H9 (cell line): ENCODE measurements at regions not wholly inside any gene's neighbourhood (a gene's known extent, or its start where the extent isn't known, plus 50 kb on each side); places are given as distances from the start of the nearest gene placed in this dataset.

Source experiments
- DNase-seq: peaks from one replicate; pipeline ENCODE4 v3.0.0-alpha.2; 2017
- H2AFZ ChIP-seq: one replicate; pipeline ENCODE4 v1.6.1; 2013; ENCODE audit warnings: mild to moderate bottlenecking, low read length, control low read depth, moderate library complexity
- H2AK5ac ChIP-seq: 2 replicates; pipeline ENCODE4 v1.6.1; 2013; ENCODE audit warnings: low read length, control low read depth, mixed read lengths; ENCODE audit not compliant: insufficient read length
- H2BK120ac ChIP-seq: one replicate; pipeline ENCODE4 v1.6.1; 2013; ENCODE audit warnings: low read depth, mild to moderate bottlenecking, low read length, control low read depth, inconsistent platforms; ENCODE audit not compliant: poor library complexity, severe bottlenecking
- H2BK12ac ChIP-seq: 2 replicates; pipeline ENCODE4 v1.6.1; 2013; ENCODE audit warnings: low read length, control low read depth, mixed read lengths, low read depth; ENCODE audit not compliant: insufficient read length
- H2BK15ac ChIP-seq: 2 replicates; pipeline ENCODE4 v1.6.1; 2013; ENCODE audit warnings: low read depth, low read length, control low read depth
- H2BK20ac ChIP-seq: one replicate; pipeline ENCODE4 v1.6.1; 2013; ENCODE audit warnings: low read depth, mild to moderate bottlenecking, low read length, control low read depth, inconsistent platforms; ENCODE audit not compliant: poor library complexity, severe bottlenecking
- H2BK5ac ChIP-seq: 2 replicates; pipeline ENCODE4 v1.6.1; 2013; ENCODE audit warnings: low read length, control low read depth, mixed read lengths; ENCODE audit not compliant: insufficient read length
- H3K14ac ChIP-seq: 2 replicates; pipeline ENCODE4 v1.6.1; 2013; ENCODE audit warnings: low read length, control low read depth; ENCODE audit not compliant: insufficient read depth
- H3K18ac ChIP-seq: 2 replicates; pipeline ENCODE4 v1.6.1; 2013; ENCODE audit warnings: low read depth, mild to moderate bottlenecking, mixed read lengths, low read length, control low read depth; ENCODE audit not compliant: insufficient read length
- H3K23ac ChIP-seq: 2 replicates; pipeline ENCODE4 v1.6.1; 2013; ENCODE audit warnings: low read length, control low read depth, mixed read lengths, low read depth; ENCODE audit not compliant: insufficient read length
- H3K23me2 ChIP-seq: 2 replicates; pipeline ENCODE4 v1.6.1; 2013; ENCODE audit warnings: low read depth, mild to moderate bottlenecking, mixed read lengths, low read length, control low read depth; ENCODE audit not compliant: insufficient read length, poor library complexity, severe bottlenecking
- H3K27ac ChIP-seq: 2 replicates; pipeline ENCODE4 v1.5.1; 2013; ENCODE audit warnings: low read length, control low read depth, mixed read lengths, low read depth; ENCODE audit not compliant: insufficient read length
- H3K27me3 ChIP-seq: 2 replicates; pipeline ENCODE4 v1.6.1; 2013; ENCODE audit warnings: low read length, control low read depth, inconsistent platforms; ENCODE audit not compliant: insufficient read depth
- H3K4ac ChIP-seq: 2 replicates; pipeline ENCODE4 v1.6.1; 2013; ENCODE audit warnings: low read depth, mild to moderate bottlenecking, control low read depth, inconsistent platforms, low read length, moderate library complexity
- H3K4me1 ChIP-seq: 2 replicates; pipeline ENCODE4 v1.6.1; 2013; ENCODE audit warnings: low read length, control low read depth, inconsistent platforms; ENCODE audit not compliant: insufficient read depth
- H3K4me2 ChIP-seq: 2 replicates; pipeline ENCODE4 v1.6.1; 2013; ENCODE audit warnings: low read length, control low read depth, mixed read lengths; ENCODE audit not compliant: insufficient read length, insufficient read depth
- H3K56ac ChIP-seq: 2 replicates; pipeline ENCODE4 v1.6.1; 2013; ENCODE audit warnings: low read depth, mild to moderate bottlenecking, mixed read lengths, low read length, control low read depth; ENCODE audit not compliant: insufficient read length
- H3K79me1 ChIP-seq: 2 replicates; pipeline ENCODE4 v1.6.1; 2013; ENCODE audit warnings: low read depth, mild to moderate bottlenecking, moderate library complexity, low read length, control low read depth, inconsistent platforms; ENCODE audit not compliant: insufficient read depth, poor library complexity, severe bottlenecking
- H3K79me2 ChIP-seq: 2 replicates; pipeline ENCODE4 v1.6.1; 2013; ENCODE audit warnings: low read length, control low read depth, inconsistent platforms; ENCODE audit not compliant: insufficient read depth
- H3K9ac ChIP-seq: 2 replicates; pipeline ENCODE4 v1.6.1; 2013; ENCODE audit warnings: low read length, control low read depth, mixed read lengths; ENCODE audit not compliant: insufficient read length; ENCODE audit errors: extremely low read depth
- H3K9me3 ChIP-seq: one replicate; pipeline ENCODE4 v1.6.1; 2013; ENCODE audit warnings: low read depth, low read length, inconsistent platforms; ENCODE audit not compliant: control insufficient read depth
- H3T11ph ChIP-seq: one replicate; pipeline ENCODE4 v1.6.1; 2013; ENCODE audit warnings: mild to moderate bottlenecking, low read length, control low read depth, inconsistent platforms
- H4K20me1 ChIP-seq: one replicate; pipeline ENCODE4 v1.6.1; 2013; ENCODE audit not compliant: control insufficient read depth, insufficient read length, insufficient read depth
- H4K5ac ChIP-seq: 2 replicates; pipeline ENCODE4 v1.6.1; 2013; ENCODE audit warnings: low read depth, mild to moderate bottlenecking, mixed read lengths, low read length, control low read depth; ENCODE audit not compliant: insufficient read length
- H4K8ac ChIP-seq: replicated peaks from 2 replicates; pipeline ENCODE4 v1.6.1; 2013; ENCODE audit warnings: low read length, control low read depth, mixed read lengths, low read depth; ENCODE audit not compliant: insufficient read length
- H4K91ac ChIP-seq: 2 replicates; pipeline ENCODE4 v1.6.1; 2013; ENCODE audit warnings: low read depth, mild to moderate bottlenecking, moderate library complexity, mixed read lengths, low read length, control low read depth; ENCODE audit not compliant: insufficient read length
- H3K27ac Mint-ChIP-seq, 3 experiments: 2 replicates in 2 of 3; 3 replicates in 1 of 3; pipeline ENCODE4 v1.8.0; 2020 to 2021; ENCODE audit warnings: mixed read lengths in 3 of 3, mild to moderate bottlenecking in 1 of 3, moderate library complexity in 1 of 3
- H3K27me3 Mint-ChIP-seq: 2 replicates; pipeline ENCODE4 v1.8.0; 2021; ENCODE audit warnings: low read depth, mild to moderate bottlenecking, moderate library complexity, mixed read lengths
- H3K36me3 Mint-ChIP-seq, 3 experiments: 2 replicates in 2 of 3; 3 replicates in 1 of 3; pipeline ENCODE4 v1.8.0; 2020 to 2021; ENCODE audit warnings: low read depth in 3 of 3, mixed read lengths in 3 of 3; ENCODE audit not compliant: insufficient read depth in 1 of 3
- H3K4me1 Mint-ChIP-seq, 2 experiments: 2 replicates each; pipeline ENCODE4 v1.8.0; 2020; ENCODE audit warnings: mixed read lengths in 2 of 2
- H3K4me3 Mint-ChIP-seq, 2 experiments: 2 replicates in 1 of 2; 3 replicates in 1 of 2; pipeline ENCODE4 v1.8.0; 2020 to 2021; ENCODE audit warnings: mild to moderate bottlenecking in 2 of 2, mixed read lengths in 2 of 2, moderate library complexity in 1 of 2
- H3K9me3 Mint-ChIP-seq, 2 experiments: 2 replicates in 1 of 2; 3 replicates in 1 of 2; pipeline ENCODE4 v1.8.0; 2020; ENCODE audit warnings: mild to moderate bottlenecking in 2 of 2, mixed read lengths in 2 of 2, moderate library complexity in 1 of 2
- WGBS: extraction: QIAGEN DNeasy Blood & Tissue Kit; methylation state at CpG from one replicate; pipeline ENCODE4 v1.1.7; 2013; ENCODE audit warnings: missing lambda C conversion rate, low lambda C conversion rate, mixed read lengths; ENCODE audit not compliant: insufficient read length; ENCODE audit errors: extremely low coverage; 5-methylcytosine and 5-hydroxymethylcytosine counted together
- TF ChIP-seq, protein P1 (sequence below): fragments of 200-600 bp; sonication (generic); conservative IDR thresholded peaks from 3 replicates; pipeline ENCODE4 v1.8.0; 2021; ENCODE audit warnings: antibody characterized with exemption, mild to moderate bottlenecking

DNA sequence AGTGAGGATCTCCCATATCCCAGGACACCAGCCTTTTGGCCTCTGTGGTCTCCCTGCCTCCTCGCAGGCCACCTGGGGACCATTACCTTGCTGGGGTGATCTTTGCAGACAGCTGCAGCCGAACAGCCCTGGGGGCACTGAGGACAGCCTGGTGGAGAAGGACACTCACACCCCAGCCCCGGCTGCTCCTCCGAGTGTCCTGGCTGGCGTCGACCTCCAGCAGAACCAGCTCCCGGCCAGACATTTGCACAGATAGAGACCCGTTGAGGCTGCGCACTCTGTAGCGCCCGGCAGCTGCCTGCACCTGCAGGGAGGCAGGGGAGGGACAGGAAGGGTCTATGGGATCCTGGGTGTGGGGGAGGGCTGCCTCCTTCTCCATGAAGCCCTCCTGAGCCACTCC, 90.3 kb downstream of the RMI2 start:
- Histone ChIP-seq H3K79me1 (no peaks in the 10 kb centered on the region), H4K20me1 (no peaks in the 10 kb centered on the region), H3K4me1 (no peaks in the 10 kb centered on the region; the same call in 1 of the 2 replicates), H3K4me2 (no peak overlapping the region), H2BK12ac (no peak overlapping the region), H2BK15ac (no peak overlapping the region), H3K14ac (no peak overlapping the region), H2BK20ac (no peak overlapping the region), H4K91ac (no peak overlapping the region), H4K5ac (no peak overlapping the region), H3K56ac (no peak overlapping the region), H3K4ac (no peak overlapping the region), H3K27me3 (no peaks in the 10 kb centered on the region), H2AFZ (no peak overlapping the region), H2AK5ac (no peak overlapping the region), H3K79me2 (no peaks in the 10 kb centered on the region), H3K18ac (no peak overlapping the region), H3K23ac (no peak overlapping the region), H3K9me3 (no peaks in the 10 kb centered on the region), H3K9ac (no peak overlapping the region), H2BK5ac (no peak overlapping the region), H4K8ac (no peak overlapping the region), H3K23me2 (no peaks in the 10 kb centered on the region), H2BK120ac (no peak overlapping the region), H3K27ac (no peak overlapping the region), H3T11ph (no peak overlapping the region)
- H3K27ac Mint-ChIP-seq, result no peak overlapping the region
- H3K36me3 Mint-ChIP-seq, result peaks cover 0 to 5% (median 0%) of the 10 kb centered on the region in 3 experiments; a peak in 2 of 7 replicates
- peaks cover 4% of the 10 kb centered on the region; the same call in 1 of the 2 replicates for H3K27me3 Mint-ChIP-seq
- no peak overlapping the region for H3K4me3 Mint-ChIP-seq
- DNase-seq, result no peak
- WGBS, result no CpG with 5 or more reads among the region's 11 CpGs
- peaks cover 8 to 9% of the 10 kb centered on the region in 2 experiments; a peak in 4 of 5 replicates for H3K9me3 Mint-ChIP-seq
- TF ChIP-seq, protein P1, sequence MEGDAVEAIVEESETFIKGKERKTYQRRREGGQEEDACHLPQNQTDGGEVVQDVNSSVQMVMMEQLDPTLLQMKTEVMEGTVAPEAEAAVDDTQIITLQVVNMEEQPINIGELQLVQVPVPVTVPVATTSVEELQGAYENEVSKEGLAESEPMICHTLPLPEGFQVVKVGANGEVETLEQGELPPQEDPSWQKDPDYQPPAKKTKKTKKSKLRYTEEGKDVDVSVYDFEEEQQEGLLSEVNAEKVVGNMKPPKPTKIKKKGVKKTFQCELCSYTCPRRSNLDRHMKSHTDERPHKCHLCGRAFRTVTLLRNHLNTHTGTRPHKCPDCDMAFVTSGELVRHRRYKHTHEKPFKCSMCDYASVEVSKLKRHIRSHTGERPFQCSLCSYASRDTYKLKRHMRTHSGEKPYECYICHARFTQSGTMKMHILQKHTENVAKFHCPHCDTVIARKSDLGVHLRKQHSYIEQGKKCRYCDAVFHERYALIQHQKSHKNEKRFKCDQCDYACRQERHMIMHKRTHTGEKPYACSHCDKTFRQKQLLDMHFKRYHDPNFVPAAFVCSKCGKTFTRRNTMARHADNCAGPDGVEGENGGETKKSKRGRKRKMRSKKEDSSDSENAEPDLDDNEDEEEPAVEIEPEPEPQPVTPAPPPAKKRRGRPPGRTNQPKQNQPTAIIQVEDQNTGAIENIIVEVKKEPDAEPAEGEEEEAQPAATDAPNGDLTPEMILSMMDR, result no peak
- H3K4me1 Mint-ChIP-seq, result no peaks in the 10 kb centered on the region
